NCI-H2171 (cell line): ENCODE measurements at regions not wholly inside any gene's neighbourhood (a gene's known extent, or its start where the extent isn't known, plus 50 kb on each side); places are given as distances from the start of the nearest gene placed in this dataset.
"Not testable (repeated sequence)": the region's sequence is repeated elsewhere in the genome, so short reads cannot be mapped to it uniquely, and the experiment has no call there.

Source experiments
- DNase-seq: peaks from one replicate; lab custom pipeline; 2025; lab: John Stamatoyannopoulos, UW

- DNase-seq, result peak; percentile 39
Observed at GRCh38 chr2:174697255-174697654, 67.0 kb downstream of the CHRNA1 start.

- no peak for DNase-seq
Observed at GRCh38 chr2:174694920-174695319, 69.4 kb downstream of the CHRNA1 start.

GRCh38 chr2:174694196-174694878 is 69.9 kb downstream of the CHRNA1 start:
- DNase-seq, result no peak

GRCh38 chr2:174693344-174693743 is 70.9 kb downstream of the CHRNA1 start:
- DNase-seq, result no peak

- no peak for DNase-seq
Observed at GRCh38 chr2:174692256-174692919, 71.9 kb downstream of the CHRNA1 start.

GRCh38 chr2:174691201-174691779 is 73.0 kb downstream of the CHRNA1 start:
- no peak for DNase-seq

- no peak for DNase-seq
Observed at GRCh38 chr2:174690026-174690425, 74.2 kb downstream of the CHRNA1 start.

- DNase-seq, result no peak
Observed at GRCh38 chr2:174688079-174688478, 76.2 kb downstream of the CHRNA1 start.

GRCh38 chr2:174686430-174686829 is 77.8 kb downstream of the CHRNA1 start:
- no peak for DNase-seq

- no peak for DNase-seq
Observed at GRCh38 chr2:174683392-174683759, 80.9 kb downstream of the CHRNA1 start.

GRCh38 chr2:174682578-174683391 is 81.5 kb downstream of the CHRNA1 start:
- DNase-seq, result peak; percentile 54

GRCh38 chr2:174682007-174682577 is 82.2 kb downstream of the CHRNA1 start:
- DNase-seq, result peak; percentile 4

GRCh38 chr2:174681099-174682006 is 82.9 kb downstream of the CHRNA1 start:
- no peak for DNase-seq

GRCh38 chr2:174680221-174680620 is 82.6 kb upstream of the WIPF1 start:
- no peak for DNase-seq

GRCh38 chr2:174678395-174678794 is 80.8 kb upstream of the WIPF1 start:
- DNase-seq, result no peak

- no peak for DNase-seq
Observed at GRCh38 chr2:174675615-174676014, 78.0 kb upstream of the WIPF1 start.

- DNase-seq, result no peak
Observed at GRCh38 chr2:174673876-174674275, 76.3 kb upstream of the WIPF1 start.

- DNase-seq, result no peak
Observed at GRCh38 chr2:174673440-174673839, 75.8 kb upstream of the WIPF1 start.

- not testable (repeated sequence) for DNase-seq
Observed at GRCh38 chr2:174671532-174671931, 73.9 kb upstream of the WIPF1 start.

GRCh38 chr2:174670446-174670845 is 72.8 kb upstream of the WIPF1 start:
- no peak for DNase-seq

- DNase-seq, result no peak
Observed at GRCh38 chr2:174669336-174669735, 71.7 kb upstream of the WIPF1 start.
